Fibroblast of mammary gland (primary cell): ENCODE measurements at regions not wholly inside any gene's neighbourhood (a gene's known extent, or its start where the extent isn't known, plus 50 kb on each side); places are given as distances from the start of the nearest gene placed in this dataset.

Source experiments
- DNase-seq: peaks from one replicate; pipeline ENCODE4 v3.0.0-alpha.2; 2010; ENCODE audit warnings: low read depth
- H3K4me3 ChIP-seq: 2 replicates; pipeline ENCODE4 v1.5.1; 2011; ENCODE audit warnings: low read depth, mild to moderate bottlenecking, low read length, moderate library complexity; ENCODE audit not compliant: control insufficient read depth
- CTCF ChIP-seq: conservative IDR thresholded peaks from 2 replicates; pipeline ENCODE4 v1.5.1; 2011; ENCODE audit warnings: low read depth, low read length, inconsistent platforms; ENCODE audit not compliant: control insufficient read depth, insufficient read depth

GRCh38 chr21:15515908-15516307 lies 213.9 kb upstream of the USP25 start:
- no peak for TF ChIP-seq CTCF
- H3K4me3 ChIP-seq, result no peak overlapping the region
- no peak for DNase-seq

- no peak overlapping the region for H3K4me3 ChIP-seq
- no peak for TF ChIP-seq CTCF
- no peak for DNase-seq
These were observed 212.4 kb upstream of the USP25 start for GRCh38 chr21:15517394-15517793.

DNA sequence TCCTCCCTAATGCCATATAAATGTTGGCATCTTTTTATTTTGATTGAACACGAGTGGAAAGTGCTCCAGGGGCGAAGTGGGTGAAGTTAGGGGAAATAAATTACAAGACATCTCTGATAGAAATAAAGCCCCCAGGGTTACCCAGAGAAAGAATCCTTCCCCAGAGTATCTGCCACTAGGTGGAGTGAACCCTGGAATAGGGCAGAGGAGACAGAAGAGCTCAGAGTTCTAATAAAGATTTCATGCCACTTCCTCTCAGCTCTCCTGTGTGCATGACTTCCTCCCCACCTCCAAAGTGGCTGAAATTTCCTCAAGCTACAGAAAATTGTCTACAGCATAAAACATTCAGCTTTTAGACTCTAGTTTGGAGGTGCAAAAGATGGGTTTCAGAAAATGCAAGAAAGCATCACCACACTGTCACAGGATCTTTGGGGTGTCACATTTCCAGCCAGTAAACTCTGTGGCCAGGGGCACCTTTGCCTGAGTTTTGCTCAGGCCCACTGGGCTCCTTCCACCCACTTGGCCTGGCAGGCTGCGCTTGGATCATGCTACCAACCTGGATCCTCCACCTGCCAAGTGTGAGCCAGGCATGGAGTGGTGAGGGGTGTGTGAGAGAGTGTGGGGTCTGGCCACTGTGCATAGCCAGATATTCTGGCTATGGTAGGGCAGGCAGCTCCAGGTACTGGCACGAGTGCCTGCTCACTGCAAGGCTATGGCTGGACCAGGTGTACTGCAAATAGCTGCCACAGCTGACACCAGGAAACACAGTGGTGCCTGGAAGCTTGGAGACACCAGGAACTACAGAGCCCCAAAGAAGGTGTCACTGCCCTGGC lies 208.8 kb upstream of the USP25 start:
- DNase-seq, result peak; percentile 6
- no peak overlapping the region for H3K4me3 ChIP-seq
- peak; percentile 39 for TF ChIP-seq CTCF

DNA sequence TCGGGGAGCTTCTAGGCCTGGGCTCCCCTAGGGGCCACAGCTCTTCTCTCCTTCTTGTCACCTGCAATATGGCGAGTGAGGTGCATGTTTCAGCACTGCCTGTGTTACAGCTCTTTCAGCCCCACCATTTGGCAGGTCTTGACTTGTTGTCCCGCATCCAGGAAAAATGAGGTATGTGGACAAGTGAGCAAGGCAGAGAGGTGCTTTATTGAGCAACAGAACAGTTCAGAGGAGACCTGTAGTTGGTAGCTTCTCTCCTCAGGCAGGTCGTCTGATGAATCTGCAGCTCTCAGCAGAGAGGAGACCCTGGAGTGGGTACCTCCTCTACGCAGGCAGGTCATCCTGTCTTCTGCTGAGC lies 208.2 kb upstream of the USP25 start:
- TF ChIP-seq CTCF, result no peak
- DNase-seq, result no peak
- H3K4me3 ChIP-seq, result no peak overlapping the region

DNA sequence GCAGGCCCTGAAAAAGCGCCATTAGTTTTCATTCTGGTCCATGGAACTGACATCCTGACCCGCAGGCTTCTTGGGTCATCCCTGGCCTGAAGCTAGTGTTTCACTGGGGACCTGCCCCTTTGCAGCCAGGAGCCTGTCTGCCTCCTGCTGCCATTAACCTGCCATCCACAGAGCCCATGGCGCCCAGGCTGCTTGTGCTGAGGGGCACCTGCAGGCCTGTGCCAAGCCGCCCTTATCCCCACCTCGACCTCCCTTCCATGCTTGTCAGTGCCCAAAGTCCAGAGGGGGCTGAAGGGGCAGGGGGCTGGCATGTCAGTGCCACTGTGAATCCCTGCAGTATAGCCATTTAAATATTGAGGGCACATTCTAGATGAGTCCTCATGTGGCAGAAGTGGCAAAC lies 207.6 kb upstream of the USP25 start:
- TF ChIP-seq CTCF, result no peak
- H3K4me3 ChIP-seq, result no peak overlapping the region
- DNase-seq, result no peak

DNA sequence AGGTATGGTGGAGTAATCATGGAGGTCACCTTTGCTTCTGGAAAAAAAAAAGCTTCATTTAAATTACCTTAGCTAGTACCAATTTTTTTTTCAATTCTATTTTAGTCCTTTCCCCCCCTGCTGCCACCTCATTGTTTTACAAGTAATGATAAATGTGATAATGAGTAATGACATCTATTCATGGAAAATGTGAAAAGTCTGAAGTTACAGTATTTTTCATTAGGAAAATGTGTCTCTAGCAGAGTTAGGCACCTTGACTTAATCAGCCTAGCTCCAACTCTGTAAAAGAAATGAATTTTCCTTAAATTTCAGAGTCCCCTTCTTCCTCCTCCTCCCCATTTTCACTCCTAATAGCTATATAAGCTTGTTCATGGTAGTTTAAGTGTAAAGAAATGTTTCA lies 204.9 kb upstream of the USP25 start:
- H3K4me3 ChIP-seq, result no peak overlapping the region
- TF ChIP-seq CTCF, result no peak
- no peak for DNase-seq

GRCh38 chr21:15526798-15527197 lies 203.0 kb upstream of the USP25 start:
- H3K4me3 ChIP-seq, result no peak overlapping the region
- no peak for DNase-seq
- TF ChIP-seq CTCF, result no peak
